Esophagus squamous epithelium (tissue), 5 donors: ENCODE measurements at regions not wholly inside any gene's neighbourhood (a gene's known extent, or its start where the extent isn't known, plus 50 kb on each side); places are given as distances from the start of the nearest gene placed in this dataset.

ENCODE experiments used
- DNase-seq: peaks from one replicate; lab custom pipeline; 2025; lab: John Stamatoyannopoulos, UW
- H3K27ac ChIP-seq, 4 donors: fragments of 200-600 bp; sonication (generic); one replicate each; pipeline ENCODE4 v1.5.1; 2016 to 2019; ENCODE audit warnings: mild to moderate bottlenecking in 1 of 4
- H3K27me3 ChIP-seq, 4 donors: fragments of 200-600 bp; sonication (generic); 1 replicate in 3 of 4; 2 replicates in 1 of 4; pipeline versions ENCODE4 v1.5.1 to v1.6.0; 2017 to 2021; ENCODE audit warnings: antibody characterized with exemption in 1 of 4
- H3K36me3 ChIP-seq, 3 donors: fragments of 200-600 bp; sonication (generic); one replicate each; pipeline ENCODE4 v1.5.1; 2016 to 2019
- H3K4me1 ChIP-seq, 3 donors: fragments of 200-600 bp; sonication (generic); one replicate each; pipeline ENCODE4 v1.5.1; 2017 to 2019
- H3K4me3 ChIP-seq, 4 donors: fragments of 200-600 bp; sonication (generic); 1 replicate in 3 of 4; 2 replicates in 1 of 4; pipeline ENCODE4 v1.5.1; 2016 to 2019; ENCODE audit warnings: mild to moderate bottlenecking in 2 of 4, moderate library complexity in 1 of 4
- H3K9me3 ChIP-seq, 3 donors: fragments of 200-600 bp; sonication (generic); one replicate each; pipeline ENCODE4 v1.5.1; 2016 to 2019
- POLR2A ChIP-seq, 4 donors: fragments of 450-650 bp; IDR thresholded peaks; one replicate each; pipeline ENCODE4 v1.6.1; 2017; ENCODE audit warnings: antibody characterized with exemption in 4 of 4, mild to moderate bottlenecking in 4 of 4, moderate library complexity in 3 of 4
- WGBS, 2 donors: methylation state at CpG; one replicate each; pipeline ENCODE4 v1.1.5; 2018; 5-methylcytosine and 5-hydroxymethylcytosine counted together
- intact Hi-C: fragments of 100-400 bp; cut with DNase I; formaldehyde crosslinking; loops from one replicate; pipeline ENCODE4 v1.15.0; 2022
- TF ChIP-seq, protein P1 (sequence below), 6 experiments: fragments of 450-650 bp in 4 of 6; fragments of 200-600 bp in 2 of 6; sonication (generic) in 2 of 6; IDR thresholded peaks; one replicate each; pipeline ENCODE4 v1.5.1; 2016 to 2019; ENCODE audit warnings: antibody characterized with exemption in 6 of 6, mild to moderate bottlenecking in 4 of 6, moderate library complexity in 4 of 6
- donor health status: DM: yes; HTN: yes; CAD: no.

DNA sequence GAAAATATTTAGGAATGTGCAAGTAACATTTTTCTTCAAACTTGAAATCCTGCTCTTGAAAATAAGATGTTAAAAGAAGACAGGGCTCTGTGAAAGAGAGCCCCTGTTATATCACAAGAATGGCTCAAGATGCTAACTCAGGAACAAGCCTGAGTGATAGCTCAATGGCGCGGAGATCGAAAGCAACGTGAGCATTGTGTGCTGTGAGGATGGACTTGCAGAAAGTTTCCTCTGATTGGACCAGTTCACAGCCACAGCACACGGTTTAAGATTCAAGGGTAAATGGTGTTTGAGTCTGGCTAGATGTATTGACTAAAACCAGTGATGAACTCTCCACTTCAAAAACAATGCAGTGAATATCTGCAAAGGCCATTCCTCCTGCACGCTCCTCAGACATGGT lies 2387.0 kb downstream of the MAT2B start:
- H3K27me3 ChIP-seq, result no peaks in the 10 kb centered on the region
- no peak for DNase-seq
- no peaks in the 10 kb centered on the region for H3K9me3 ChIP-seq
- intact Hi-C loops, result no loop called here
- WGBS, 2 donors, result 75 to 77% methylated on average over 6 of the region's 6 CpGs
- no peak overlapping the region for H3K4me3 ChIP-seq
- TF ChIP-seq, protein P1, sequence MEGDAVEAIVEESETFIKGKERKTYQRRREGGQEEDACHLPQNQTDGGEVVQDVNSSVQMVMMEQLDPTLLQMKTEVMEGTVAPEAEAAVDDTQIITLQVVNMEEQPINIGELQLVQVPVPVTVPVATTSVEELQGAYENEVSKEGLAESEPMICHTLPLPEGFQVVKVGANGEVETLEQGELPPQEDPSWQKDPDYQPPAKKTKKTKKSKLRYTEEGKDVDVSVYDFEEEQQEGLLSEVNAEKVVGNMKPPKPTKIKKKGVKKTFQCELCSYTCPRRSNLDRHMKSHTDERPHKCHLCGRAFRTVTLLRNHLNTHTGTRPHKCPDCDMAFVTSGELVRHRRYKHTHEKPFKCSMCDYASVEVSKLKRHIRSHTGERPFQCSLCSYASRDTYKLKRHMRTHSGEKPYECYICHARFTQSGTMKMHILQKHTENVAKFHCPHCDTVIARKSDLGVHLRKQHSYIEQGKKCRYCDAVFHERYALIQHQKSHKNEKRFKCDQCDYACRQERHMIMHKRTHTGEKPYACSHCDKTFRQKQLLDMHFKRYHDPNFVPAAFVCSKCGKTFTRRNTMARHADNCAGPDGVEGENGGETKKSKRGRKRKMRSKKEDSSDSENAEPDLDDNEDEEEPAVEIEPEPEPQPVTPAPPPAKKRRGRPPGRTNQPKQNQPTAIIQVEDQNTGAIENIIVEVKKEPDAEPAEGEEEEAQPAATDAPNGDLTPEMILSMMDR (IDR thresholded peaks at IDR 0.05), result no peak
- TF ChIP-seq POLR2A (IDR thresholded peaks at IDR 0.05), result no peak
- H3K4me1 ChIP-seq, result no peaks in the 10 kb centered on the region
- no peaks in the 10 kb centered on the region for H3K36me3 ChIP-seq
- H3K27ac ChIP-seq, result no peak overlapping the region

DNA sequence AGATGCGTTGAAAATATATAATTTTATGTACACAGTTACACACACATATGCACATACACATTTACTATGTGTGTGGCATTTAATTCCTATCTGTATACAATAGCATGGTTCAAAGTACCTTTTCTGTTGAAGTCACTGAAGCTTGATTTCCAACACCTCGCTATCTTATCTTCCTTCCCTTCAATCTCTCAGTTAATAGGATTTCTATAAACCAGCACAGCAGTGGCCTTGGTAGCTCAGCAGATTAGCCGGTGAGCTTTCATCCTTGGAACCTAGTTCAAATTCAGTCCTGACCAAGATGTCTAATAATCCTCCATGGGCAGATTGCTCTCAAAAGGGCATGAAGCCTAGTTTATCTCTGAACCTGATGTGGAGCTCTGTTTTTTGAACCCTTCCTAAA lies 2389.5 kb downstream of the MAT2B start:
- 47 to 57% methylated on average over 3 of the region's 3 CpGs for WGBS, 2 donors
- intact Hi-C loops, result no loop called here

DNA sequence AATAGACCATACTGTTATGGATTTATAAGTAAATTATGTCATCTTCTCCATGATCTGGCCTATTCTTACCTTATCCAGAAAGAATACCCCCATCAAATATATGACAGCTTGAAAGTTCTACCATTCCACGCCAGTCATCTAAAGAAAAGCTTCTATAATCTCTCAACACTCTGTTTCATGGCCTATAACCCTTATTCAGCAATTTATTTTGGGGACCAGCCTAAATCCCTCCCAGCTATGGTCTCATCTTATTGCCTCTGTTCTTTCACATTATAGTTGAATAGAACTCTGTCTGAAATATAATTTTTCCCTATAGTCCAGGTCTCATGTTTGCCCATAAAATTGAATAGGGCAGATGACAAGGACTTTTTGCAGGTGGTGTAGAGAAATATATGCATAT lies 2387.6 kb upstream of the WWC1 start:
- no peaks in the 10 kb centered on the region for H3K4me1 ChIP-seq
- no peak for DNase-seq
- WGBS, 2 donors, result 50 to 61% methylated on average over 1 of the region's 1 CpG
- TF ChIP-seq, protein P1 (IDR thresholded peaks at IDR 0.05), result no peak
- no peak for TF ChIP-seq POLR2A (IDR thresholded peaks at IDR 0.05)
- no peak overlapping the region for H3K4me3 ChIP-seq
- intact Hi-C loops, result no loop called here
- no peaks in the 10 kb centered on the region for H3K36me3 ChIP-seq
- H3K9me3 ChIP-seq, result no peaks in the 10 kb centered on the region
- no peak overlapping the region for H3K27ac ChIP-seq
- H3K27me3 ChIP-seq, result no peaks in the 10 kb centered on the region

More for the DNA sequence above, 2389.5 kb downstream of the MAT2B start:
- Histone ChIP-seq H3K9me3 (no peaks in the 10 kb centered on the region), H3K36me3 (no peaks in the 10 kb centered on the region), H3K4me3 (no peak overlapping the region), H3K27me3 (no peaks in the 10 kb centered on the region), H3K4me1 (no peaks in the 10 kb centered on the region), H3K27ac (no peak overlapping the region)
- DNase-seq, result no peak
- TF ChIP-seq, protein P1 (IDR thresholded peaks at IDR 0.05), result no peak
- TF ChIP-seq POLR2A (IDR thresholded peaks at IDR 0.05), result no peak

DNA sequence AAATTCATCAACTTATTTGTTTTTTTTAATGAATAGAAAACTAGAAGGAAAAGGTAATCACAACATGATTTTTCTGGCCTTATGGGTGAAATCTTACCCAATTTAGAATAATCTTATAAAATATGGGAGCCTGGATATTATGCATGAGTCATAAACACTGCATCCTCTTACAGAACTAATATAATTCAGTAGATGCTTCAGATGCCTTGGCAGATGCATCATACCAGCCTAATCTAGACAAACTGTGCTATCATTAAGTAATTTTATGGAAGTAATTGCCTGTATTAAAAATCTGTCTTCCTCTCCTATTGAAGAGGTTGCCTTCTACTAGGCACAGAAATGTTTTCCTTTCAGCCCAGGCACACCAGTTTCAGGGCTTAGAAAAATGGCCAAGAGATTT lies 2384.6 kb upstream of the WWC1 start:
- no peaks in the 10 kb centered on the region for H3K27me3 ChIP-seq
- no peaks in the 10 kb centered on the region for H3K36me3 ChIP-seq
- H3K9me3 ChIP-seq, result no peaks in the 10 kb centered on the region
- no peak for DNase-seq
- H3K27ac ChIP-seq, result no peak overlapping the region
- TF ChIP-seq POLR2A (IDR thresholded peaks at IDR 0.05), result no peak
- TF ChIP-seq, protein P1 (IDR thresholded peaks at IDR 0.05), result no peak
- intact Hi-C loops, result no loop called here
- H3K4me3 ChIP-seq, result no peak overlapping the region
- no peaks in the 10 kb centered on the region for H3K4me1 ChIP-seq

DNA sequence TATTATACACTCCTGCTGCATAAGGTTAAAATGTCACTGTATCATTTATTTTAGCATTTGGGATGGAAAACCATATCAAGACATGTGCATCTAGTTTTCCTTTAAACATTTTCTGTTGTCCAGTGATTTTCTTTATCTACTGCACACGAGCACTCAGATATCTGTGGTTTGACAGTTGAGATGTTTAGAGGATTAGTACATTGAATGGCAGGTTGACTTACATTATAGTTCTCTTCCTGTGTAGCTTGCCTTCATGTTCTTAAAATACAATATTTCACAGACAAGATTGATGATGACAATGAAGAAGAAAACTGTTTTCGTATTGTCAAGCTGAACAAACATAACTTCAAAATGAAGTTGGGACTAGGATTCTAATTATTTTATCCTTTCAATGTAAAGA lies 2378.4 kb upstream of the WWC1 start:
- intact Hi-C loops, result no loop called here
- DNase-seq, result no peak
- no peaks in the 10 kb centered on the region for H3K36me3 ChIP-seq
- 16 to 29% methylated on average over 2 of the region's 2 CpGs for WGBS, 2 donors
- H3K4me1 ChIP-seq, result no peaks in the 10 kb centered on the region
- TF ChIP-seq POLR2A (IDR thresholded peaks at IDR 0.05), result no peak
- TF ChIP-seq, protein P1 (IDR thresholded peaks at IDR 0.05), result no peak
- no peaks in the 10 kb centered on the region for H3K27me3 ChIP-seq
- no peak overlapping the region for H3K27ac ChIP-seq
- H3K4me3 ChIP-seq, result no peak overlapping the region
- H3K9me3 ChIP-seq, result no peaks in the 10 kb centered on the region
